Upper lobe of left lung (tissue), 6 donors: ENCODE measurements at regions not wholly inside any gene's neighbourhood (a gene's known extent, or its start where the extent isn't known, plus 50 kb on each side); places are given as distances from the start of the nearest gene placed in this dataset.

ENCODE experiments used
- ATAC-seq, 2 donors: fragments of 200-7000 bp; cut with Tn5 transposase; one replicate each; pipeline ENCODE4 v1.9.1; 2022; ENCODE audit warnings: mild to moderate bottlenecking in 2 of 2, moderate library complexity in 2 of 2; ENCODE audit not compliant: low FRiP score in 2 of 2
- DNase-seq, 2 donors: peaks; one replicate each; pipeline ENCODE4 v3.0.0-alpha.2; 2019 to 2020
- H3K27ac ChIP-seq, 4 donors: fragments of 200-600 bp; sonication (generic); one replicate each; pipeline ENCODE4 v1.5.1; 2016 to 2019
- H3K27me3 ChIP-seq, 4 donors: fragments of 200-600 bp; sonication (generic); one replicate each; pipeline ENCODE4 v1.5.1; 2017 to 2019
- H3K36me3 ChIP-seq, 4 donors: fragments of 200-600 bp; sonication (generic); one replicate each; pipeline ENCODE4 v1.5.1; 2016 to 2019
- H3K4me1 ChIP-seq, 4 donors: fragments of 200-600 bp; sonication (generic); one replicate each; pipeline ENCODE4 v1.5.1; 2018 to 2019
- H3K4me3 ChIP-seq, 4 donors: fragments of 200-600 bp; sonication (generic); one replicate each; pipeline ENCODE4 v1.5.1; 2017 to 2019; ENCODE audit warnings: mild to moderate bottlenecking in 2 of 4, moderate library complexity in 1 of 4
- H3K9me3 ChIP-seq, 4 donors: fragments of 200-600 bp; sonication (generic); one replicate each; pipeline ENCODE4 v1.5.1; 2018 to 2019
- CTCF ChIP-seq, 6 experiments: fragments of 450-650 bp in 4 of 6; fragments of 200-600 bp in 2 of 6; sonication (generic) in 2 of 6; IDR thresholded peaks; one replicate each; pipeline ENCODE4 v1.5.1; 2016 to 2019; ENCODE audit warnings: antibody characterized with exemption in 6 of 6
- EP300 ChIP-seq, 4 donors: sonication (generic); formaldehyde crosslinking; IDR thresholded peaks; one replicate each; pipeline ENCODE4 v1.5.1; 2017; ENCODE audit warnings: antibody characterized with exemption in 4 of 4, control low read depth in 2 of 4
- POLR2A ChIP-seq, 4 donors: fragments of 450-650 bp; IDR thresholded peaks; one replicate each; pipeline ENCODE4 v1.5.1; 2016 to 2017; ENCODE audit warnings: antibody characterized with exemption in 4 of 4, mild to moderate bottlenecking in 2 of 4
- POLR2AphosphoS5 ChIP-seq, 2 donors: sonication (generic); formaldehyde crosslinking; IDR thresholded peaks; one replicate each; pipeline ENCODE4 v1.5.1; 2017; ENCODE audit warnings: antibody characterized with exemption in 2 of 2
- WGBS, 2 donors: methylation state at CpG; one replicate each; pipeline ENCODE4 v1.1.5; 2017 to 2018; 5-methylcytosine and 5-hydroxymethylcytosine counted together
- donor health status: DM: no; HTN: no; CAD: no; lungs with moderate emphysema.
- donor health status: DM: no; HTN: yes; CAD: no; lungs with severe emphysema.

GRCh38 chr5:93875693-93876092, 134.3 kb upstream of the POU5F2 start:
- no peaks in the 10 kb centered on the region for H3K9me3 ChIP-seq
- no peak for TF ChIP-seq EP300 (IDR thresholded peaks at IDR 0.05)
- no peak for TF ChIP-seq POLR2AphosphoS5 (IDR thresholded peaks at IDR 0.05)
- TF ChIP-seq CTCF (IDR thresholded peaks at IDR 0.05), result no peak
- TF ChIP-seq POLR2A (IDR thresholded peaks at IDR 0.05), result no peak
- no peaks in the 10 kb centered on the region for H3K4me1 ChIP-seq
- no peak for DNase-seq
- 91 to 96% methylated on average over 1 of the region's 1 CpG for WGBS, 2 donors
- peaks cover 0 to 4% (median 0%) of the 10 kb centered on the region in 4 donors for H3K36me3 ChIP-seq
- no peaks in the 10 kb centered on the region for H3K27me3 ChIP-seq
- H3K27ac ChIP-seq, result no peak overlapping the region
- no peak overlapping the region for H3K4me3 ChIP-seq
- no peak for ATAC-seq

- H3K4me3 ChIP-seq, result no peak overlapping the region
- no peaks in the 10 kb centered on the region for H3K27me3 ChIP-seq
- H3K4me1 ChIP-seq, result no peaks in the 10 kb centered on the region
- ATAC-seq, result no peak
- TF ChIP-seq POLR2A (IDR thresholded peaks at IDR 0.05) (no peak), CTCF (IDR thresholded peaks at IDR 0.05) (no peak)
- H3K36me3 ChIP-seq, result no peaks in the 10 kb centered on the region
- H3K9me3 ChIP-seq, result no peaks in the 10 kb centered on the region
- no peak overlapping the region for H3K27ac ChIP-seq
- DNase-seq, result no peak
Measured at GRCh38 chr5:93874491-93874890, 133.1 kb upstream of the POU5F2 start.

- no peak for DNase-seq
- H3K27me3 ChIP-seq, result no peaks in the 10 kb centered on the region
- no peak overlapping the region for H3K27ac ChIP-seq
- TF ChIP-seq EP300 (IDR thresholded peaks at IDR 0.05), result no peak
- no peak for TF ChIP-seq CTCF (IDR thresholded peaks at IDR 0.05)
- TF ChIP-seq POLR2AphosphoS5 (IDR thresholded peaks at IDR 0.05), result no peak
- no peak for TF ChIP-seq POLR2A (IDR thresholded peaks at IDR 0.05)
- H3K4me3 ChIP-seq, result no peak overlapping the region
- no peaks in the 10 kb centered on the region for H3K4me1 ChIP-seq
- no peaks in the 10 kb centered on the region for H3K36me3 ChIP-seq
- no peaks in the 10 kb centered on the region for H3K9me3 ChIP-seq
- WGBS, 2 donors, result 87 to 90% methylated on average over 1 of the region's 1 CpG
- ATAC-seq, result no peak
Measured at GRCh38 chr5:93874080-93874479, 132.7 kb upstream of the POU5F2 start.

- Histone ChIP-seq H3K4me1 (no peaks in the 10 kb centered on the region), H3K27me3 (no peaks in the 10 kb centered on the region), H3K36me3 (no peaks in the 10 kb centered on the region), H3K9me3 (no peaks in the 10 kb centered on the region), H3K4me3 (no peak overlapping the region), H3K27ac (no peak overlapping the region)
- WGBS, 2 donors, result 88 to 97% methylated on average over 1 of the region's 1 CpG
- DNase-seq (no peak), ATAC-seq (no peak)
- TF ChIP-seq CTCF (IDR thresholded peaks at IDR 0.05), result no peak
- TF ChIP-seq EP300 (IDR thresholded peaks at IDR 0.05), result no peak
- TF ChIP-seq POLR2AphosphoS5 (IDR thresholded peaks at IDR 0.05), result no peak
- no peak for TF ChIP-seq POLR2A (IDR thresholded peaks at IDR 0.05)
Measured at GRCh38 chr5:93873211-93873736, 131.9 kb upstream of the POU5F2 start.

- no peaks in the 10 kb centered on the region for H3K9me3 ChIP-seq
- no peaks in the 10 kb centered on the region for H3K4me1 ChIP-seq
- no peaks in the 10 kb centered on the region for H3K36me3 ChIP-seq
- DNase-seq, result no peak
- 93 to 95% methylated on average over 3 of the region's 3 CpGs for WGBS, 2 donors
- ATAC-seq, result no peak
- TF ChIP-seq POLR2A (IDR thresholded peaks at IDR 0.05) (no peak), POLR2AphosphoS5 (IDR thresholded peaks at IDR 0.05) (no peak), EP300 (IDR thresholded peaks at IDR 0.05) (no peak), CTCF (IDR thresholded peaks at IDR 0.05) (no peak)
- H3K4me3 ChIP-seq, result no peak overlapping the region
- no peaks in the 10 kb centered on the region for H3K27me3 ChIP-seq
- H3K27ac ChIP-seq, result no peak overlapping the region
Measured at GRCh38 chr5:93870649-93871048, 129.2 kb upstream of the POU5F2 start.
